T-helper 17 cell (primary cell): ENCODE measurements at regions not wholly inside any gene's neighbourhood (a gene's known extent, or its start where the extent isn't known, plus 50 kb on each side); places are given as distances from the start of the nearest gene placed in this dataset.
"Not testable (repeated sequence)": the region's sequence is repeated elsewhere in the genome, so short reads cannot be mapped to it uniquely, and the experiment has no call there.

Source experiments
- ATAC-seq: fragments of 150-1000 bp; cut with Tn5 transposase; 2 replicates; pipeline ENCODE4 v1.10.0; 2021; ENCODE audit warnings: mild to moderate bottlenecking, moderate library complexity
- DNase-seq, 3 donors: peaks; one replicate each; pipeline versions ENCODE4 v3.0.0 to v3.0.0-alpha.2; 2020 to 2021
- H3K9me3 ChIP-seq: one replicate; pipeline ENCODE4 v1.7.0; 2013; ENCODE audit warnings: low read length, mild to moderate bottlenecking; ENCODE audit not compliant: control insufficient read depth, poor library complexity, severe bottlenecking
- H3K27ac Mint-ChIP-seq: one replicate; pipeline ENCODE4 v1.8.0; 2022; ENCODE audit warnings: mild to moderate bottlenecking, moderate library complexity, mixed read lengths
- H3K27me3 Mint-ChIP-seq: one replicate; pipeline ENCODE4 v1.8.0; 2022; ENCODE audit warnings: mixed read lengths
- H3K36me3 Mint-ChIP-seq: one replicate; pipeline ENCODE4 v1.8.0; 2022; ENCODE audit warnings: low read depth, mixed read lengths
- H3K4me1 Mint-ChIP-seq: one replicate; pipeline ENCODE4 v1.8.0; 2022; ENCODE audit warnings: mild to moderate bottlenecking, mixed read lengths
- H3K4me3 Mint-ChIP-seq: one replicate; pipeline ENCODE4 v1.8.0; 2022; ENCODE audit warnings: mild to moderate bottlenecking, moderate library complexity, mixed read lengths

DNA sequence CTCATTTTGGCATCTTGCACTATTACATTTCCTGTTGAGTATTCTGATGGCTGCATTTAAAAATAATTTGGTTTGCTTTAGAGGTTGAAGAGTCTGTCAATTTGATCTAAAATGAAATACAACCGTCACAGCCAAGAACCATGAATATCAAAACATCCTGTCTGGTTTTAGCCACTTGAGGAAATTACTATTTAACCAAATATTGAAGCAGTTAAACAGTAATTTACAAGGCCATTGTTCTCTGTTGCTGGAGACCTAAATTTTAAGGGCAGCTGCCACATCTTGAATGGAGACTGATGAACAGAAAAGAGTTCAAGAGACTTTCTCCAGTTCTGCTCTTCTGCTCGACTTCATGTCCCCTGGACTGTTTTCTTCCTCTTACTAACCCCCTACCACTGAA, 549.4 kb downstream of the LRRC70 start:
- H3K9me3 ChIP-seq = no peaks in the 10 kb centered on the region
- ATAC-seq (no peak), DNase-seq (no peak)
- no peaks in the 10 kb centered on the region for H3K27me3 Mint-ChIP-seq
- no peaks in the 10 kb centered on the region for H3K36me3 Mint-ChIP-seq
- no peak overlapping the region for H3K4me3 Mint-ChIP-seq
- no peak overlapping the region for H3K27ac Mint-ChIP-seq
- no peaks in the 10 kb centered on the region for H3K4me1 Mint-ChIP-seq

- DNase-seq (no peak), ATAC-seq (no peak)
- Mint-ChIP-seq H3K27me3 (no peaks in the 10 kb centered on the region), H3K4me1 (no peaks in the 10 kb centered on the region), H3K27ac (no peak overlapping the region), H3K36me3 (no peaks in the 10 kb centered on the region), H3K4me3 (no peak overlapping the region)
- no peaks in the 10 kb centered on the region for H3K9me3 ChIP-seq
These were observed 548.4 kb downstream of the LRRC70 start for GRCh38 chr5:63127054-63127453.

GRCh38 chr5:63125862-63126261, 547.2 kb downstream of the LRRC70 start:
- no peak for ATAC-seq
- DNase-seq = no peak
- no peak overlapping the region for H3K27ac Mint-ChIP-seq
- no peak overlapping the region for H3K4me3 Mint-ChIP-seq
- H3K9me3 ChIP-seq = no peaks in the 10 kb centered on the region
- H3K36me3 Mint-ChIP-seq = no peaks in the 10 kb centered on the region
- no peaks in the 10 kb centered on the region for H3K27me3 Mint-ChIP-seq
- no peaks in the 10 kb centered on the region for H3K4me1 Mint-ChIP-seq

DNA sequence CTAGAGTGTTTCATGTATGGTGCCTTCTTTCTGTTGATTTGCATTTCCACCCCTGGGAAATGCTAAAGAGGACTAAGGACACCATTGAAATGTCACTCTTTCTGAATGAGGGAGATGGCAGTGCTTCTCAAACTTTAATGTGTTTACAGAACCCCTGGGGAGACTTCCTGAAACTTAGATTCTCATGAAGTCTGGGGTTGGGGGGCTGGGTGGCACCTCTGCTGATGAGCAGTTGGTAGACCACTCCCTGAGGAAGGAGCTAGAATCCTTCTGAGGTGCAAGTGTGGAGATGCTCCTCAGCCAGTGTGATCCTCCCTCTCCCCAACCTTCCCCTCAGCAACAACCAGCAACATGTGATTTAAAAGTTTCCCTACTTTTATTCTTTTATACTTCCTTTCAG, 546.8 kb downstream of the LRRC70 start:
- no peaks in the 10 kb centered on the region for H3K4me1 Mint-ChIP-seq
- H3K27ac Mint-ChIP-seq = no peak overlapping the region
- H3K36me3 Mint-ChIP-seq = no peaks in the 10 kb centered on the region

DNA sequence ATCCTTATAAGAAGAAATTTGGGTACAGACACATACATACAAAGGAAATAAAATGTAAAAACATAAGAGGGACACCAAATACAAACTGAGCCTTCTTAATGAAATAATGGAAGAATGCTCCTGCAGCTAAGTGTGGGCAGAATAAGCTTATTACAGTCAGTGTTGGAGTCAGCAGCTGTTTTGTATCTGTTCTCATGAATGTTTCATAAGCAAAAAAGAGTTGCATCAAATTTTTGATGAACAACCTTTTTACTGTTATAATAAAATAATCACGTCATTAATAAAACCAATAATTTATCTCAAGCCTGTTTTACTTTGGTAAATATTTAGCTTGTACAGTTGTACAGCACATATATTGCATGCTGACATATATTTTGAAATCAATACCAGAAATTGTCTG, 545.6 kb downstream of the LRRC70 start:
- ATAC-seq (no peak), DNase-seq (no peak)
- Mint-ChIP-seq H3K4me3 (no peak overlapping the region), H3K36me3 (no peaks in the 10 kb centered on the region), H3K27ac (no peak overlapping the region), H3K27me3 (no peaks in the 10 kb centered on the region), H3K4me1 (no peaks in the 10 kb centered on the region)
- H3K9me3 ChIP-seq = no peaks in the 10 kb centered on the region

More for the DNA sequence above, 546.8 kb downstream of the LRRC70 start:
- ATAC-seq (no peak), DNase-seq (no peak)
- H3K27me3 Mint-ChIP-seq = no peaks in the 10 kb centered on the region
- H3K9me3 ChIP-seq = no peaks in the 10 kb centered on the region
- no peak overlapping the region for H3K4me3 Mint-ChIP-seq

DNA sequence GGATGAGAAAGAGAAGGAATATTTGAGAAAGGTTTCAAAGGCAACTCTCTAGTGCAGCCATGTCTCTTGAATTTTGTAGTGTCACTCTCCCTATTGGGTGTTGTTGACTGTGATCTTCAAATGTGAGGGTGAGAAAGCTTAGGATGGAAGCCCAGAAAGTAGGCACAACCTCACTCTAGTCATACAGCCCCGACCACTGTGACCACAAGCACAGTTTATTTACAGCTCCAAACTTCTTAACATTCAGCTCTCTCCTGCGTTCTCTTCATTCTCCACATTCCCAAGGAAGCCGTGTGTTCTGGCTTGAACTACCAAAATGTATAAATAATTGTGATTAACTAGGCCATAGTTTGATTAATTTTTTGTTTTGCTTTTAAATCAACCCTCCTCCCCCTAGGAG, 542.9 kb downstream of the LRRC70 start:
- no peaks in the 10 kb centered on the region for H3K27me3 Mint-ChIP-seq
- H3K4me1 Mint-ChIP-seq = no peaks in the 10 kb centered on the region
- H3K4me3 Mint-ChIP-seq = no peak overlapping the region

DNA sequence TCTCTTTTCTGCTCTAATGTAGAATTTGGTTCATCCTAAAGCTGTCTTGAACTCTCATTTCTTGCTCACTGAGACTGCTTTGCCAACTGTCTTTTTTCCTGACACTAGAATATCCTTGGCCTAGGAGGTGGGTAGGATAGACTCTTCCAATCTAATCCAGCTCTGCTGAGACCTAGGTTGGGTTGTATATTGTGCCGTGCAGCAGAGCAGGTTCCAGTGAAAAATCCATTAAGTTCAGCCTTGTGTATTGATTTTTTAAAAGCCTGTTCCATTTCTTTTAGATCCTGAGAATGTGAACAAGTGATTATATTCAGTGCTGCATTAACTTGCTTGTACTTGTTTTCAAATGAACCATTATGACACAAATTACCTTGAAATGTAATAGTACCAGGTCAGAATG, 539.6 kb downstream of the LRRC70 start:
- no peaks in the 10 kb centered on the region for H3K9me3 ChIP-seq
- no peaks in the 10 kb centered on the region for H3K27me3 Mint-ChIP-seq
- DNase-seq = no peak
- ATAC-seq = no peak
- H3K4me3 Mint-ChIP-seq = no peak overlapping the region
- no peaks in the 10 kb centered on the region for H3K36me3 Mint-ChIP-seq
- H3K27ac Mint-ChIP-seq = no peak overlapping the region
- no peaks in the 10 kb centered on the region for H3K4me1 Mint-ChIP-seq

More for the DNA sequence above, 542.9 kb downstream of the LRRC70 start:
- H3K27ac Mint-ChIP-seq = no peak overlapping the region
- H3K9me3 ChIP-seq = no peaks in the 10 kb centered on the region
- ATAC-seq = no peak
- DNase-seq = no peak
- no peaks in the 10 kb centered on the region for H3K36me3 Mint-ChIP-seq

GRCh38 chr5:63111891-63112290, 533.3 kb downstream of the LRRC70 start:
- no peak for ATAC-seq
- DNase-seq = no peak
- no peaks in the 10 kb centered on the region for H3K9me3 ChIP-seq
- H3K36me3 Mint-ChIP-seq = no peaks in the 10 kb centered on the region
- H3K27ac Mint-ChIP-seq = no peak overlapping the region
- H3K27me3 Mint-ChIP-seq = no peaks in the 10 kb centered on the region
- no peaks in the 10 kb centered on the region for H3K4me1 Mint-ChIP-seq
- H3K4me3 Mint-ChIP-seq = no peak overlapping the region

DNA sequence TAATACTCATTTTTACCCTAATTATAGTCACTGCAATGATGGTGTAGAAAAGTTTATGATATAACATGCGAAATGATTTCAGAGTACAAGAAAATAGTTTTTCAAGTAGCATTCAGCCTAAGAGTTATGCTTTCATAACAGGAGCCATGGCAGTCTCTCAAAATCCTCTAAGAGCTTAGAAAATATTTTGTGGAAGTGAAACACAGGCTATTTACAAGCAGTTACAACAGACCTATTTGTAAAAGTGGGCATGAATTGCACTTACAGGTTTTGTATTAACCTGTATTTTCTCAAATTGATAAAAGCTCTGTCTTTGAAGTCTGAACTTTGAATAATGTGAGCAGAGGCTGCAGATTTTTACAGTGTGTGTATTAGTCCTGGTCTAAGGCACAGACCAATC, 523.3 kb downstream of the LRRC70 start:
- ATAC-seq (no peak), DNase-seq (no peak)
- no peaks in the 10 kb centered on the region for H3K4me1 Mint-ChIP-seq
- H3K9me3 ChIP-seq = no peaks in the 10 kb centered on the region
- peaks cover 7% of the 10 kb centered on the region for H3K27me3 Mint-ChIP-seq
- H3K27ac Mint-ChIP-seq = no peak overlapping the region
- no peak overlapping the region for H3K4me3 Mint-ChIP-seq
- H3K36me3 Mint-ChIP-seq = no peaks in the 10 kb centered on the region

- DNase-seq (no peak), ATAC-seq (no peak)
- no peaks in the 10 kb centered on the region for H3K36me3 Mint-ChIP-seq
- H3K4me1 Mint-ChIP-seq = no peaks in the 10 kb centered on the region
- no peak overlapping the region for H3K4me3 Mint-ChIP-seq
- H3K27ac Mint-ChIP-seq = no peak overlapping the region
- no peaks in the 10 kb centered on the region for H3K27me3 Mint-ChIP-seq
- H3K9me3 ChIP-seq = no peaks in the 10 kb centered on the region
These were observed 518.7 kb downstream of the LRRC70 start for GRCh38 chr5:63097286-63097685.

DNA sequence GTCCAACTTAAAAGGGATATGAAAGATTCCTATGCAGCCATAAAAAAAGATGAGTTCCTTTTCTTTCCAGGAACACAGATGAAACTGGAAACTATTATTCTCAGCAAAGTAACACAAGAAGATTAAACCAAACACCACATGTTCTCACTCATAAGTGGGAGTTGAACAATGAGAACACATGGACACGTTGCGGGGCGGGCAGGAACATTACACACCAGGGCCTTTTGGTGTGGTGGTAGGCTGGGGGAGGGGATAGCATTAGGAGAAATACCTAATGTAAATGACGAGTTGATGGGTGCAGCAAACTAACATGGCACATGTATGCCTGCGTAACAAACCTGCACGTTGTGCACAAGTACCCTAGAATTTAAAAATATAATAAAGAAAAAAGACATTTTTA, 516.1 kb downstream of the LRRC70 start:
- Mint-ChIP-seq H3K27me3 (no peaks in the 10 kb centered on the region), H3K27ac (no peak overlapping the region), H3K4me1 (no peaks in the 10 kb centered on the region), H3K4me3 (no peak overlapping the region), H3K36me3 (no peaks in the 10 kb centered on the region)
- H3K9me3 ChIP-seq = no peaks in the 10 kb centered on the region
- no peak for DNase-seq
- ATAC-seq = no peak

GRCh38 chr5:63089147-63089546, 510.5 kb downstream of the LRRC70 start:
- Mint-ChIP-seq H3K4me3 (no peak overlapping the region), H3K4me1 (no peaks in the 10 kb centered on the region), H3K27ac (no peak overlapping the region), H3K36me3 (no peaks in the 10 kb centered on the region), H3K27me3 (peaks cover 5% of the 10 kb centered on the region)
- no peaks in the 10 kb centered on the region for H3K9me3 ChIP-seq
- no peak for ATAC-seq
- no peak for DNase-seq

DNA sequence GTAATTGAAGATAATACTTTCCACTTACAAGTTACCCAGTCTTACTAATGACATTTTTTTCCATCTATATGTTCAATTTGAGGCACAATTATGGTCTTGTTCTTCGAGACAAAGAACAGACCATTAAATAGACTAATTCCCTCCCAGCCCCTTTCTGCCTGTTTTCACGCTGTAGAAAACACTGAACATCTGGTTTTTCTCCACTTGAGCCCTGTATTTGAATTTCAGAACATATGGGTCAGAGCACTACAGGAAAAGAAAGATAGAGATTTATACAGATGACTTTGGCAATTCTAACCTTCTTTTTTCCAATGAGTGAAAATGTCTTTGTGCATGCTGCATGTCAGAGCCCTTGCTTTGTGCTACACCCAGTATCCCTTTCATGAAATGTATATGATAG, 506.9 kb downstream of the LRRC70 start:
- Mint-ChIP-seq H3K27me3 (peaks cover 5% of the 10 kb centered on the region), H3K4me3 (no peak overlapping the region), H3K4me1 (no peaks in the 10 kb centered on the region), H3K36me3 (no peaks in the 10 kb centered on the region), H3K27ac (no peak overlapping the region)
- ATAC-seq (no peak), DNase-seq (no peak)
- no peaks in the 10 kb centered on the region for H3K9me3 ChIP-seq

DNA sequence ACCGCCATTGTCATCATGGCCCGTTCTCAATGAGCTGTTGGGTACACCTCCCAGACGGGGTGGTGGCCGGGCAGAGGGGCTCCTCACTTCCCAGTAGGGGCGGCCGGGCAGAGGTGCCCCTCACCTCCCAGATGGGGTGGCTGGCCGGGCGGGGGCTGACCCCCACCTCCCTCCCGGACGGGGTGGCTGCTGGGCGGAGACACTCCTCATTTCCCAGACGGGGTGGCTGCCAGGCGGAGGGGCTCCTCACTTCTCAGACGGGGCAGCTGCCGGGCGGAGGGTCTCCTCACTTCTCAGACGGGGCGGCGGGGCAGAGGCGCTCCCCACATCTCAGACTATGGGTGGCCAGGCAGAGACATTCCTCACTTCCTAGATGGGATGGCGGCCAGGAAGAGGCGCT, 505.1 kb downstream of the LRRC70 start:
- H3K36me3 Mint-ChIP-seq, DNase-seq, ATAC-seq, H3K27ac Mint-ChIP-seq, H3K27me3 Mint-ChIP-seq, H3K9me3 ChIP-seq, H3K4me1 Mint-ChIP-seq, H3K4me3 Mint-ChIP-seq: not testable (repeated sequence)

DNA sequence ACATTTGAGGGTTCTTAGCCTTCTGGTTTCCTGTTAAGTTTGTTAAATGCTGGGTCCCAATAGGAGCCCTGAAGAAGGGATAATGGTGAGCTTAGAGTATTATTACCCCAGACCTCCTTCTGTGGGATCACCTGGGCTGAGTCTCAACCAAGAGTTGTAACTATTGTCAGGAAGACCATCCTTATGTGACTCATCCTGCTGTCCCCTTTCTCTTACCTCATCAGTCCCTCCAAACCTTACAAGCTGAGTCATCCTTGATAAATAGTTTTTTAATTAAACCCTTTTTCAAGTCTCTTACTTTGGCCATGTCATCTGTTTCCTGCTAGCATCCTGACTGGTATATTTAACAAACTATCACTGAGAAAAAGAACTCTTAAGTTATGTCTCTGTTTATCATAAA, 502.8 kb downstream of the LRRC70 start:
- H3K4me3 Mint-ChIP-seq = no peak overlapping the region
- ATAC-seq (no peak), DNase-seq (no peak)
- H3K27me3 Mint-ChIP-seq = no peaks in the 10 kb centered on the region
- no peaks in the 10 kb centered on the region for H3K36me3 Mint-ChIP-seq
- no peaks in the 10 kb centered on the region for H3K4me1 Mint-ChIP-seq
- H3K9me3 ChIP-seq = no peaks in the 10 kb centered on the region
- H3K27ac Mint-ChIP-seq = no peak overlapping the region
